NB4 (cell line): ENCODE measurements at regions not wholly inside any gene's neighbourhood (a gene's known extent, or its start where the extent isn't known, plus 50 kb on each side); places are given as distances from the start of the nearest gene placed in this dataset.

Experiments used
- CTCF ChIP-seq: IDR thresholded peaks from one replicate; pipeline ENCODE4 v1.5.1; 2012; ENCODE audit warnings: low read depth, low read length
- MAX ChIP-seq: IDR thresholded peaks from 2 replicates; pipeline ENCODE4 v1.6.1; 2011; ENCODE audit warnings: low read depth, low read length
- MYC ChIP-seq: IDR thresholded peaks from 2 replicates; pipeline ENCODE4 v1.6.1; 2011; ENCODE audit warnings: low read depth, low read length
- POLR2A ChIP-seq: IDR thresholded peaks from 2 replicates; pipeline ENCODE4 v1.6.1; 2011; ENCODE audit warnings: mild to moderate bottlenecking; ENCODE audit not compliant: insufficient read length; ENCODE audit errors: extremely low read depth

- TF ChIP-seq CTCF (no peak), POLR2A (no peak), MAX (no peak), MYC (no peak)
Measured at GRCh38 chr7:109460296-109460695, 890.6 kb downstream of the DNAJB9 start.
